OCI-LY1 (cell line): ENCODE measurements at regions not wholly inside any gene's neighbourhood (a gene's known extent, or its start where the extent isn't known, plus 50 kb on each side); places are given as distances from the start of the nearest gene placed in this dataset.

Experiments used
- H2AFZ ChIP-seq: fragments of 200-600 bp; sonication (generic), shearing (Covaris generic); 2 replicates; pipeline ENCODE4 v1.6.0; 2014; ENCODE audit warnings: antibody characterized with exemption, mild to moderate bottlenecking, low read length
- H3F3A ChIP-seq: fragments of 200-600 bp; sonication (generic), shearing (Covaris generic); 2 replicates; pipeline ENCODE4 v1.6.0; 2014; ENCODE audit warnings: mild to moderate bottlenecking, antibody characterized with exemption, low read length, moderate library complexity; ENCODE audit not compliant: insufficient read depth
- H3K27ac ChIP-seq: fragments of 200-600 bp; sonication (generic); 2 replicates; pipeline ENCODE4 v1.5.1; 2014; ENCODE audit warnings: low read length, mixed run types, mild to moderate bottlenecking, low read depth; ENCODE audit not compliant: poor library complexity, severe bottlenecking
- H3K27me3 ChIP-seq: fragments of 200-600 bp; sonication (generic); 2 replicates; pipeline ENCODE4 v1.6.0; 2014; ENCODE audit warnings: antibody characterized with exemption, mild to moderate bottlenecking, low read length, moderate library complexity; ENCODE audit not compliant: insufficient read depth
- H3K36me3 ChIP-seq: fragments of 200-600 bp; sonication (generic); 2 replicates; pipeline ENCODE4 v1.6.1; 2014; ENCODE audit warnings: mild to moderate bottlenecking, antibody characterized with exemption, low read length, moderate library complexity, mixed read lengths; ENCODE audit not compliant: insufficient read depth
- H3K4me1 ChIP-seq: fragments of 200-600 bp; sonication (generic); 2 replicates; pipeline ENCODE4 v1.5.1; 2014; ENCODE audit warnings: mild to moderate bottlenecking, low read length, moderate library complexity; ENCODE audit not compliant: insufficient read depth, severe bottlenecking
- H3K4me2 ChIP-seq: fragments of 200-600 bp; sonication (generic), shearing (Covaris generic); 2 replicates; pipeline ENCODE4 v1.6.1; 2014; ENCODE audit warnings: low read length
- H3K4me3 ChIP-seq: fragments of 200-600 bp; sonication (generic); 2 replicates; pipeline ENCODE4 v1.5.1; 2014; ENCODE audit warnings: low read length, low read depth, mild to moderate bottlenecking, mixed read lengths; ENCODE audit not compliant: poor library complexity, severe bottlenecking
- H3K79me2 ChIP-seq: fragments of 200-600 bp; shearing (Covaris generic); 2 replicates; pipeline ENCODE4 v1.6.1; 2016; ENCODE audit warnings: mixed run types, low read length, mixed read lengths; ENCODE audit not compliant: insufficient read depth
- H3K9ac ChIP-seq: fragments of 200-600 bp; sonication (generic), shearing (Covaris generic); 2 replicates; pipeline ENCODE4 v1.6.1; 2014; ENCODE audit warnings: mild to moderate bottlenecking, low read length, mixed read lengths
- H3K9me2 ChIP-seq: fragments of 200-600 bp; sonication (generic), shearing (Covaris generic); 2 replicates; pipeline ENCODE4 v1.6.1; 2014; ENCODE audit warnings: low read depth, mild to moderate bottlenecking, low read length, mixed read lengths
- H3K9me3 ChIP-seq: fragments of 200-600 bp; shearing (Covaris generic); 2 replicates; pipeline ENCODE4 v1.6.1; 2014; ENCODE audit warnings: low read length, mixed read lengths
- H4K20me1 ChIP-seq: fragments of 200-600 bp; sonication (generic), shearing (Covaris generic); 2 replicates; pipeline ENCODE4 v1.6.0; 2016; ENCODE audit warnings: mild to moderate bottlenecking, low read length; ENCODE audit not compliant: insufficient read depth
- CTCF ChIP-seq: fragments of 200-600 bp; sonication (generic), shearing (Covaris generic); IDR thresholded peaks from 2 replicates; pipeline ENCODE4 v1.5.1; 2017; ENCODE audit warnings: mild to moderate bottlenecking, antibody characterized with exemption, low read length, moderate library complexity, mixed read lengths
- EZH2 ChIP-seq: fragments of 200-600 bp; sonication (generic), shearing (Covaris generic); IDR thresholded peaks from 2 replicates; pipeline ENCODE4 v1.8.0; 2017; ENCODE audit warnings: borderline replicate concordance, mixed run types, mild to moderate bottlenecking, antibody characterized with exemption, low read length, moderate library complexity, mixed read lengths

DNA sequence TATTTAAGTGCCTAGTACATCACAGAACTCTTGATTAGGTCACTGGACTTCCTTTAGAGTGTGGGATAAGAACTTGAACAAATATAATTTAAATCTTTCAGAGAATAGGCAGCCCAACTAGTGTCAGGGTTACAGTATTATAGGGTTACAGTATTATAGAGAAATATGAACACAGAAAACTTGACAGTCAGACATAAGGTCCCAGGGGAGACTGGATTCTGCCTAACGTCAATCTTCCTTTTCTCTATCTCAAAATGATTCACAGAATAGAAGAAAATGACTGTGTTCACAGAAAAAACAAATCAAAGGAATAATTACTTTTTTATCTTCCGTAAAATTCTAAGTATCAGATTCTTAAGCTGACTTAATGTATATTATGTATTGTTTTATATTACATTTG, 623.8 kb downstream of the HTR1B start:
- H4K20me1 ChIP-seq, result no peaks in the 10 kb centered on the region
- H3K27me3 ChIP-seq, result no peaks in the 10 kb centered on the region
- no peaks in the 10 kb centered on the region for H3K9me3 ChIP-seq
- H3K36me3 ChIP-seq, result no peaks in the 10 kb centered on the region
- H3K79me2 ChIP-seq, result no peaks in the 10 kb centered on the region
- H3K4me2 ChIP-seq, result no peak overlapping the region
- H3F3A ChIP-seq, result no peaks in the 10 kb centered on the region
- H3K9ac ChIP-seq, result no peak overlapping the region
- no peaks in the 10 kb centered on the region for H3K9me2 ChIP-seq
- no peaks in the 10 kb centered on the region for H3K4me1 ChIP-seq
- TF ChIP-seq EZH2 (no peak), CTCF (no peak)
- H2AFZ ChIP-seq, result no peak overlapping the region
- H3K4me3 ChIP-seq, result no peak overlapping the region
- no peak overlapping the region for H3K27ac ChIP-seq

- Histone ChIP-seq H4K20me1 (no peaks in the 10 kb centered on the region), H3F3A (no peaks in the 10 kb centered on the region), H3K4me3 (no peak overlapping the region), H3K9ac (no peak overlapping the region), H2AFZ (no peak overlapping the region), H3K4me1 (no peaks in the 10 kb centered on the region), H3K9me3 (no peaks in the 10 kb centered on the region), H3K27ac (no peak overlapping the region), H3K4me2 (no peak overlapping the region), H3K36me3 (no peaks in the 10 kb centered on the region), H3K79me2 (no peaks in the 10 kb centered on the region), H3K27me3 (no peaks in the 10 kb centered on the region), H3K9me2 (no peaks in the 10 kb centered on the region)
- TF ChIP-seq CTCF (no peak), EZH2 (no peak)
Measured at GRCh38 chr6:76837564-76837963, 625.7 kb downstream of the HTR1B start.

DNA sequence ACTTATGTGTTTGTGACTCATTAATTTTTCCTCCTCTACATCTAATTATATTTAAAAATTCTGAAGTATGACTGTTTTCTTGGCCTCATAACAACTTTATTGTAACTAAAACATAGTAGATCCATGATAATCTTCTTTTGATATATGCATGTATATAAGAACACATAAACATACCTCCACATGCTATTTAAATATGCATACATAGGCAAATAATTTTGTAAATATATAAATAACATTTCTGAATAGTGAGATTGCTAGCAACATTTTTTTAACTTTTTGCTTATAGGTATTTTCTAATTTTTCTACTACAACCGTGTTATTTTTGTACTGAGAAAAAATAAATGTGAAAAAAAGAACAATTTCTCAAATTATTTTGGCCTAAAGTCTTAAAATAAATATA, 627.6 kb downstream of the HTR1B start:
- H3K4me1 ChIP-seq, result no peaks in the 10 kb centered on the region
- no peaks in the 10 kb centered on the region for H3K9me3 ChIP-seq
- no peak overlapping the region for H3K27ac ChIP-seq
- H3K9ac ChIP-seq, result no peak overlapping the region
- H3F3A ChIP-seq, result no peaks in the 10 kb centered on the region
- no peaks in the 10 kb centered on the region for H4K20me1 ChIP-seq
- no peaks in the 10 kb centered on the region for H3K36me3 ChIP-seq
- H3K27me3 ChIP-seq, result no peaks in the 10 kb centered on the region
- H3K4me3 ChIP-seq, result no peak overlapping the region
- H3K4me2 ChIP-seq, result no peak overlapping the region
- no peaks in the 10 kb centered on the region for H3K9me2 ChIP-seq
- H2AFZ ChIP-seq, result no peak overlapping the region
- no peak for TF ChIP-seq CTCF
- TF ChIP-seq EZH2, result no peak
- no peaks in the 10 kb centered on the region for H3K79me2 ChIP-seq
